Thoracic aorta (tissue), 2 donors: ENCODE measurements at regions not wholly inside any gene's neighbourhood (a gene's known extent, or its start where the extent isn't known, plus 50 kb on each side); places are given as distances from the start of the nearest gene placed in this dataset.
A peak's percentile ranks its signal among the peaks of the same experiment; 100 is the strongest.

ENCODE experiments used
- ATAC-seq: fragments of 150-250 bp; one replicate; pipeline ENCODE4 v1.8.0; 2017; ENCODE audit warnings: low read depth; ENCODE audit not compliant: insufficient number of reproducible peaks, low FRiP score
- DNase-seq: peaks from one replicate; pipeline ENCODE4 v3.0.0-alpha.2; 2020; ENCODE audit warnings: low spot score
- H3K27ac ChIP-seq, 2 donors: fragments of 200-600 bp; sonication (generic); 1 replicate in 1 of 2; 2 replicates in 1 of 2; pipeline ENCODE4 v1.5.1; 2016; ENCODE audit warnings: mild to moderate bottlenecking in 2 of 2, moderate library complexity in 2 of 2
- H3K27me3 ChIP-seq: fragments of 200-600 bp; sonication (generic); replicated peaks from 2 replicates; pipeline ENCODE4 v1.6.0; 2016; ENCODE audit warnings: mild to moderate bottlenecking; ENCODE audit not compliant: insufficient read depth
- H3K36me3 ChIP-seq: fragments of 200-600 bp; sonication (generic); one replicate; pipeline ENCODE4 v1.5.1; 2016
- H3K4me1 ChIP-seq, 2 donors: fragments of 200-600 bp; sonication (generic); 1 replicate in 1 of 2; 2 replicates in 1 of 2; pipeline versions ENCODE4 v1.5.1 to v1.6.0; 2016; ENCODE audit warnings: low read depth in 2 of 2, mild to moderate bottlenecking in 1 of 2; ENCODE audit not compliant: control insufficient read depth in 1 of 2
- H3K4me3 ChIP-seq: fragments of 200-600 bp; sonication (generic); 2 replicates; pipeline ENCODE4 v1.5.1; 2016; ENCODE audit warnings: mild to moderate bottlenecking
- H3K9me3 ChIP-seq: fragments of 200-600 bp; sonication (generic); 2 replicates; pipeline ENCODE4 v1.5.1; 2016
- TF ChIP-seq, protein P1 (sequence below): fragments of 200-600 bp; sonication (generic); IDR thresholded peaks from one replicate; pipeline ENCODE4 v1.5.1; 2019; ENCODE audit warnings: antibody characterized with exemption

DNA sequence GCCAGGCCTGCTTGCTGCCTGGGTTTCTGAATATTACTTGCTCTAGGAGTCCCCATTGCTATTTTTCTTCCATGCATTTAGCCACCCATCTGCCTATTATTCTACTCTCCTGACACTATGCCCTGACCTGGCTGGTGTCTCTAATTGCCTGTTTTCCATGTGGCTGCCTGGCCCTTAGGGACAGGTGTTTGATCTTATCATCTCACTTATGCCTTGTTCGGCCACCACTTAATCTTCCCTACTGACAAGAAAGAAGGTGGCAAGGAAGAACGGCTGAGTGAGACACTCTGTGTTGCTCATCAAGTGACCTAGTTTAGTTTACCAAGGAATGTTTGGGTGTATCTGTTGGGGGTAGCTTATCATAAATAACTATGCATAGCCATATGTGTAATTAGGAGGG lies 50.4 kb upstream of the RAPH1 start:
- H3K4me1 ChIP-seq = peaks cover 32 to 50% of the 10 kb centered on the region in 2 donors
- no peak overlapping the region for H3K27ac ChIP-seq
- H3K27me3 ChIP-seq = no peaks in the 10 kb centered on the region
- DNase-seq = no peak
- no peak overlapping the region for H3K4me3 ChIP-seq
- H3K9me3 ChIP-seq = no peaks in the 10 kb centered on the region
- no peaks in the 10 kb centered on the region for H3K36me3 ChIP-seq
- TF ChIP-seq, protein P1, sequence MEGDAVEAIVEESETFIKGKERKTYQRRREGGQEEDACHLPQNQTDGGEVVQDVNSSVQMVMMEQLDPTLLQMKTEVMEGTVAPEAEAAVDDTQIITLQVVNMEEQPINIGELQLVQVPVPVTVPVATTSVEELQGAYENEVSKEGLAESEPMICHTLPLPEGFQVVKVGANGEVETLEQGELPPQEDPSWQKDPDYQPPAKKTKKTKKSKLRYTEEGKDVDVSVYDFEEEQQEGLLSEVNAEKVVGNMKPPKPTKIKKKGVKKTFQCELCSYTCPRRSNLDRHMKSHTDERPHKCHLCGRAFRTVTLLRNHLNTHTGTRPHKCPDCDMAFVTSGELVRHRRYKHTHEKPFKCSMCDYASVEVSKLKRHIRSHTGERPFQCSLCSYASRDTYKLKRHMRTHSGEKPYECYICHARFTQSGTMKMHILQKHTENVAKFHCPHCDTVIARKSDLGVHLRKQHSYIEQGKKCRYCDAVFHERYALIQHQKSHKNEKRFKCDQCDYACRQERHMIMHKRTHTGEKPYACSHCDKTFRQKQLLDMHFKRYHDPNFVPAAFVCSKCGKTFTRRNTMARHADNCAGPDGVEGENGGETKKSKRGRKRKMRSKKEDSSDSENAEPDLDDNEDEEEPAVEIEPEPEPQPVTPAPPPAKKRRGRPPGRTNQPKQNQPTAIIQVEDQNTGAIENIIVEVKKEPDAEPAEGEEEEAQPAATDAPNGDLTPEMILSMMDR = no peak
- no peak for ATAC-seq

DNA sequence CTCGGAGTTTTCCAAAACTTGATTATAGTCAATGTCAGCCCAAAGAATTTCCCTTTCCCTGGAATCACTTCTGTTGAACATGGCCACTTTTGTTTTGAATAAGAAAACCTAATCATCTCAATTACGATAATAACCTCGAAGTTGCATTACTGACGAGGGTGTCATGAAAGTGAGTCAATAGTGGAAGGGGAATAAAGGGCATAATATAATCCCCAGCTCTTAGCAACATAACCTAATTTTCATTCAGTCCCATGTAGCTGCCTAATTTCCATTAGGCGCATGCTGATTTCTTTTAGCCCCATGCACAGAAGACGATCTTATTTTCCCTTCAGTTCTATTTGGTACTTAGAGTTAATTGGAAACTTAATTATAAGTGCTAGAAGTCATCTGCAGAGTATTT lies 51.1 kb upstream of the RAPH1 start:
- TF ChIP-seq, protein P1 = no peak
- Histone ChIP-seq H3K27ac (no peak overlapping the region), H3K4me1 (peaks cover 31 to 50% of the 10 kb centered on the region in 2 donors), H3K9me3 (no peaks in the 10 kb centered on the region), H3K27me3 (no peaks in the 10 kb centered on the region), H3K4me3 (no peak overlapping the region), H3K36me3 (no peaks in the 10 kb centered on the region)
- ATAC-seq = no peak
- DNase-seq = no peak

DNA sequence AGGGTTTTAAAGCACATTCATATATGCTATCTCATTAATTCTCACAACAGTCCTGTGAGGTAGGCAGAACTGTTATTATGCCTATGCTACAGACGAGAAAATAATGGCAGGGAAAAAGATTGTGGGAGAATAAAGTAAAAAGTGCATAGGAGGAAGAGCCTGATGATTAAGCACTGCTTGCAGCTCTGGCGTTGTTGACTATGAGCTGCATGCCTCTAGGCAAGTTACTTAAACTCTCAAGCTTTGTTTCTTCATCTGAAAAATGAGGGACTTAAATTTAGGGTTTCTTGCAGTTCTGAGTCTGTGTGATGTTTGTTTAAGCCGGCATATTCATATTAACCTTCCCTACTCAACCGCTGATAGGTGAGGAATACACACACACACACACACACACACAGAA lies 51.6 kb upstream of the RAPH1 start:
- TF ChIP-seq, protein P1 = no peak
- Histone ChIP-seq H3K9me3 (no peaks in the 10 kb centered on the region), H3K4me3 (no peak overlapping the region), H3K4me1 (peaks cover 30 to 50% of the 10 kb centered on the region in 2 donors), H3K36me3 (no peaks in the 10 kb centered on the region), H3K27me3 (no peaks in the 10 kb centered on the region), H3K27ac (no peak overlapping the region)
- DNase-seq (no peak), ATAC-seq (no peak)

DNA sequence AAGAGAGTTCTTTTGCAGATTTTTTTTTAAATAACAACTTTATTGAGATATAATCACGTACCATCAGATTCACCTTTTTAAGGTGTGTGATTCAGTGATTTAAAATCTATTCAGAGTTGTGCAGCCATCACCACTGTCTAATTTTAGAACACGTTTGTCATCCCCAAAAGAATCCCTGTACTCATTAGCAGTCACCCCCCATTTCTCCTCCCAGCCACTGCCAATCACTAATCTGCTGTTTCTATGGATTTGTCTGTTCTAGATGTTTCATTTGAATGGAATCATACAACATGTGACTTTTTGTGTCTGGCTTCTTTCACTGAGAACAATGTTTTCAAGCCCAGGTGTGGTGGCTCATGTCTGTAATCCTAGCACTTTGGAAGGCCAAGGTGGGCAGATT lies 55.4 kb upstream of the RAPH1 start:
- Histone ChIP-seq H3K27ac (peak overlapping the region in 1 of 2 donors; percentile 59), H3K4me3 (no peak overlapping the region), H3K9me3 (no peaks in the 10 kb centered on the region), H3K27me3 (no peaks in the 10 kb centered on the region), H3K4me1 (peaks cover 10 to 24% of the 10 kb centered on the region in 2 donors), H3K36me3 (no peaks in the 10 kb centered on the region)
- TF ChIP-seq, protein P1 = no peak
- DNase-seq (no peak), ATAC-seq (no peak)

DNA sequence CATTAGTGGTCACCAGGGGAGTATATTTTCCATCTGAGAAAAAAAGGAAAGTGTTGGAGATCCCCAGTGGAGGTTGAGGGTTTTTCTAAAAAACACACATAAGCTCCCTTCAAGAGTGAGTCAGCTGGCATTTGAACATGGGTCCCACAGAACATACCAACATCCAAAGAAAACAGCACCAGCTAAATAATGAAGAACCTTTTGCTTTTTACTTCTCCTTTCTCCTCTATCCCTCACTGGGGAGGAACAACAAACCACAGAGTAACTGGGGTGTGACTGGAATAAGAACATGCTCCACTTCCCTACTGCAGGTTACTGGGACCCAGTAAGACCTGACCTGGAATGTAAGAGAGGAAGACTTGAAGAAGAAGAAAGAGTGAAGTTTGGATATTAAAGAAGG lies 56.5 kb upstream of the RAPH1 start:
- peak overlapping the region; percentile 33 to 59 for H3K27ac ChIP-seq
- DNase-seq (no peak), ATAC-seq (peak; percentile 37)
- no peaks in the 10 kb centered on the region for H3K36me3 ChIP-seq
- no peak overlapping the region for H3K4me3 ChIP-seq
- H3K9me3 ChIP-seq = no peaks in the 10 kb centered on the region
- H3K4me1 ChIP-seq = peaks cover 10 to 28% of the 10 kb centered on the region in 2 donors
- H3K27me3 ChIP-seq = no peaks in the 10 kb centered on the region
- TF ChIP-seq, protein P1 = no peak
